ENCODE measurements at regions not wholly inside any gene's neighbourhood (a gene's known extent, or its start where the extent isn't known, plus 50 kb on each side); places are given as distances from the start of the nearest gene placed in this dataset.

GRCh38 chr13:40492511-40492910 lies 173.9 kb downstream of the FOXO1 start:
- DNase-seq, result no peak

- no peak for DNase-seq
Observed at GRCh38 chr13:40494513-40494912, 171.9 kb downstream of the FOXO1 start.

- DNase-seq, result no peak
Observed at GRCh38 chr13:40494946-40495620, 171.4 kb downstream of the FOXO1 start.

GRCh38 chr13:40495621-40496001 lies 170.8 kb downstream of the FOXO1 start:
- no peak for DNase-seq

- DNase-seq, result no peak
Observed at GRCh38 chr13:40496035-40496810, 170.2 kb downstream of the FOXO1 start.

- DNase-seq, result no peak
Observed at GRCh38 chr13:40498461-40498860, 168.0 kb downstream of the FOXO1 start.

GRCh38 chr13:40502236-40502635 lies 164.2 kb downstream of the FOXO1 start:
- no peak for DNase-seq

GRCh38 chr13:40503011-40503410 lies 163.4 kb downstream of the FOXO1 start:
- DNase-seq, result no peak

GRCh38 chr13:40503966-40504591 lies 162.4 kb downstream of the FOXO1 start:
- DNase-seq, result no peak

GRCh38 chr13:40504641-40505040 lies 161.8 kb downstream of the FOXO1 start:
- no peak for DNase-seq

- DNase-seq, result no peak
Observed at GRCh38 chr13:40505196-40505595, 161.2 kb downstream of the FOXO1 start.
